Liver (tissue), 3 donors: ENCODE measurements at regions not wholly inside any gene's neighbourhood (a gene's known extent, or its start where the extent isn't known, plus 50 kb on each side); places are given as distances from the start of the nearest gene placed in this dataset.

Source experiments
- ATF3 ChIP-seq: IDR thresholded peaks from 2 replicates; pipeline ENCODE4 v1.6.1; 2016; ENCODE audit warnings: antibody characterized with exemption
- CTCF ChIP-seq: fragments of 150-350 bp; IDR thresholded peaks from 2 replicates; pipeline ENCODE4 v1.5.1; 2017; ENCODE audit warnings: improper control_type of control experiment, low read depth, low read length; ENCODE audit not compliant: missing input control
- EGR1 ChIP-seq, 2 donors: IDR thresholded peaks; 2 replicates each; pipeline ENCODE4 v1.6.1; 2016 to 2018; ENCODE audit warnings: antibody characterized with exemption in 2 of 2, low read depth in 2 of 2
- FOXA1 ChIP-seq: IDR thresholded peaks from 2 replicates; pipeline ENCODE4 v1.6.1; 2016; ENCODE audit warnings: antibody characterized with exemption
- GABPA ChIP-seq, 2 donors: IDR thresholded peaks in 1 of 2; conservative IDR thresholded peaks in 1 of 2; 2 replicates each; pipeline ENCODE4 v1.6.1; 2016; ENCODE audit warnings: antibody characterized with exemption in 2 of 2, mild to moderate bottlenecking in 1 of 2, moderate library complexity in 1 of 2
- HNF4A ChIP-seq, 2 donors: conservative IDR thresholded peaks; 2 replicates each; pipeline ENCODE4 v1.6.1; 2016; ENCODE audit warnings: antibody characterized with exemption in 2 of 2, mild to moderate bottlenecking in 2 of 2
- JUND ChIP-seq, 2 donors: IDR thresholded peaks; 2 replicates each; pipeline ENCODE4 v1.6.1; 2016; ENCODE audit warnings: antibody characterized with exemption in 2 of 2
- NR2F2 ChIP-seq: IDR thresholded peaks from 2 replicates; pipeline ENCODE4 v1.6.1; 2016; ENCODE audit warnings: antibody characterized with exemption
- RXRA ChIP-seq, 2 donors: IDR thresholded peaks; 2 replicates each; pipeline ENCODE4 v1.6.1; 2017 to 2018; ENCODE audit warnings: antibody characterized with exemption in 2 of 2, mild to moderate bottlenecking in 1 of 2
- SP1 ChIP-seq: IDR thresholded peaks from 2 replicates; pipeline ENCODE4 v1.6.1; 2018; ENCODE audit warnings: antibody characterized with exemption, mild to moderate bottlenecking
- TAF1 ChIP-seq: conservative IDR thresholded peaks from 2 replicates; pipeline ENCODE4 v1.6.1; 2016; ENCODE audit warnings: antibody characterized with exemption, mild to moderate bottlenecking
- YY1 ChIP-seq: IDR thresholded peaks from 2 replicates; pipeline ENCODE4 v1.6.1; 2016; ENCODE audit warnings: antibody characterized with exemption, mild to moderate bottlenecking
- ZBTB33 ChIP-seq: IDR thresholded peaks from 2 replicates; pipeline ENCODE4 v1.6.1; 2016; ENCODE audit warnings: antibody characterized with exemption
- donor health status: healthy.
- donor health status: healthy.

GRCh38 chr16:79883494-79883893 lies 283.0 kb upstream of the MAF start:
- TF ChIP-seq CTCF, result no peak
- no peak for TF ChIP-seq NR2F2
- no peak for TF ChIP-seq ATF3
- TF ChIP-seq GABPA (IDR thresholded peaks at IDR 0.05 in 1 of 2, conservative IDR thresholded peaks at IDR 0.05 in 1 of 2), result no peak
- TF ChIP-seq RXRA (IDR thresholded peaks at IDR 0.05), result no peak
- TF ChIP-seq JUND (IDR thresholded peaks at IDR 0.05), result no peak
- TF ChIP-seq ZBTB33, result no peak
- no peak for TF ChIP-seq YY1
- TF ChIP-seq TAF1, result no peak
- TF ChIP-seq SP1, result no peak
- no peak for TF ChIP-seq HNF4A (conservative IDR thresholded peaks at IDR 0.05)
- TF ChIP-seq EGR1 (IDR thresholded peaks at IDR 0.05; ENCODE audit: low read depth in 2 of 2), result no peak
- TF ChIP-seq FOXA1, result no peak
